Adrenal gland (tissue), 5 donors: ENCODE measurements at regions not wholly inside any gene's neighbourhood (a gene's known extent, or its start where the extent isn't known, plus 50 kb on each side); places are given as distances from the start of the nearest gene placed in this dataset.

ENCODE experiments used
- POLR2A ChIP-seq, 2 donors: fragments of 450-650 bp; IDR thresholded peaks; one replicate each; pipeline ENCODE4 v1.6.1; 2017; ENCODE audit warnings: antibody characterized with exemption in 2 of 2, mild to moderate bottlenecking in 2 of 2, moderate library complexity in 1 of 2
- TF ChIP-seq, protein P1 (sequence below), 6 experiments: fragments of 450-650 bp in 4 of 6; fragments of 200-600 bp in 2 of 6; sonication (generic) in 1 of 6; IDR thresholded peaks; 1 replicate in 5 of 6; 2 replicates in 1 of 6; pipeline versions ENCODE4 v1.5.1 to v1.8.0; 2016 to 2021; ENCODE audit warnings: antibody characterized with exemption in 6 of 6, mild to moderate bottlenecking in 2 of 6, moderate library complexity in 1 of 6
- donor health status: DM: no; HTN: no; CAD: no.

DNA sequence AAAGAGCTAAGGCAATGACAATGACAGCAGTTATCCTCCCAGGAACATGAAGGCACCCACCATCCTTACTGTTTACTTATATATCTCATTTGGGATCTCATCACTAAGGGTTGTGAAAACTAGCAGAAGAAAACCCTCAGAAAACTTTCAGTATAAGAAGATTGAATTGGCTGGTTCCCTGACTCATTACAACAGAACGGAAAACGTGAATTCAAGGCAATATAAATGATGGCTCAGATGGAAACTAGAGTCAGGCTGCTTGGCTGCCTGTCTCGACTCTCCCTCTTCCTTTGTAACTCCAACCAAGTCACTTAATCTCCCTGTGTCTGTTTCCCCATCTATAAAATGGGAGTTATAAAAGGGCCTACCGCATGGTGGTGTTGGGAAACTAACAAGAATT is 387.1 kb upstream of the JARID2 start:
- TF ChIP-seq, protein P1, sequence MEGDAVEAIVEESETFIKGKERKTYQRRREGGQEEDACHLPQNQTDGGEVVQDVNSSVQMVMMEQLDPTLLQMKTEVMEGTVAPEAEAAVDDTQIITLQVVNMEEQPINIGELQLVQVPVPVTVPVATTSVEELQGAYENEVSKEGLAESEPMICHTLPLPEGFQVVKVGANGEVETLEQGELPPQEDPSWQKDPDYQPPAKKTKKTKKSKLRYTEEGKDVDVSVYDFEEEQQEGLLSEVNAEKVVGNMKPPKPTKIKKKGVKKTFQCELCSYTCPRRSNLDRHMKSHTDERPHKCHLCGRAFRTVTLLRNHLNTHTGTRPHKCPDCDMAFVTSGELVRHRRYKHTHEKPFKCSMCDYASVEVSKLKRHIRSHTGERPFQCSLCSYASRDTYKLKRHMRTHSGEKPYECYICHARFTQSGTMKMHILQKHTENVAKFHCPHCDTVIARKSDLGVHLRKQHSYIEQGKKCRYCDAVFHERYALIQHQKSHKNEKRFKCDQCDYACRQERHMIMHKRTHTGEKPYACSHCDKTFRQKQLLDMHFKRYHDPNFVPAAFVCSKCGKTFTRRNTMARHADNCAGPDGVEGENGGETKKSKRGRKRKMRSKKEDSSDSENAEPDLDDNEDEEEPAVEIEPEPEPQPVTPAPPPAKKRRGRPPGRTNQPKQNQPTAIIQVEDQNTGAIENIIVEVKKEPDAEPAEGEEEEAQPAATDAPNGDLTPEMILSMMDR (IDR thresholded peaks at IDR 0.05), result no peak
- no peak for TF ChIP-seq POLR2A (IDR thresholded peaks at IDR 0.05)
